GM12878 (cell line): ENCODE measurements at regions not wholly inside any gene's neighbourhood (a gene's known extent, or its start where the extent isn't known, plus 50 kb on each side); places are given as distances from the start of the nearest gene placed in this dataset.

Experiments
- ATAC-seq: fragments of 200-7000 bp; cut with Tn5 transposase; 3 replicates; pipeline ENCODE4 v1.9.1; 2020; ENCODE audit warnings: mild to moderate bottlenecking, moderate library complexity
- BruUV-seq: library from RNA; stranded (reverse); fragments of 400-500 nt; replicated peaks from 2 replicates; lab custom pipeline; 2021; lab: Mats Ljungman, UMichigan
- CTCF ChIA-PET: fragments of 300-600 bp; sonication (Branson Sonifier 250); formaldehyde crosslinking; extraction: SDS; loops from one replicate; lab custom pipeline; 2021; ENCODE audit warnings: inconsistent platforms; lab: Yijun Ruan, JAX
- POLR2A ChIA-PET: fragments of 350-600 bp; formaldehyde crosslinking; extraction: SDS; loops from one replicate; lab custom pipeline; 2021; ENCODE audit warnings: inconsistent platforms; lab: Charles Lee
- RAD21 ChIA-PET: fragments of 300-600 bp; sonication (Branson Sonifier 250); formaldehyde crosslinking; loops from one replicate; lab custom pipeline; 2023; ENCODE audit warnings: antibody characterized with exemption; ENCODE audit not compliant: unreplicated experiment; lab: Charles Lee
- SMC1A ChIA-PET: fragments of 300-600 bp; sonication (Branson Sonifier 250); formaldehyde crosslinking; loops from one replicate; lab custom pipeline; 2023; ENCODE audit not compliant: unreplicated experiment, uncharacterized antibody; lab: Charles Lee
- DNase-seq: peaks from one replicate; pipeline ENCODE4 v3.0.0-alpha.2; 2011; ENCODE audit warnings: low read depth, low spot score
- FAIRE-seq: peaks from 3 replicates; lab custom pipeline; 2011; peaks lifted over from hg19 to GRCh38; lab: Jason Lieb, UNC
- H2AFZ ChIP-seq: 2 replicates; pipeline ENCODE4 v1.6.0; 2011; ENCODE audit warnings: low read depth, low read length, control low read depth; ENCODE audit not compliant: control insufficient read depth
- H3K27ac ChIP-seq: 2 replicates; pipeline ENCODE4 v1.5.1; 2011; ENCODE audit warnings: control low read depth; ENCODE audit not compliant: control insufficient read depth, insufficient read depth
- H3K27me3 ChIP-seq, 2 experiments: replicated peaks in 1 of 2; 2 replicates each; pipeline versions ENCODE4 v1.6.0 to v1.6.1; 2011; ENCODE audit warnings: low read length in 1 of 2; ENCODE audit not compliant: control insufficient read depth in 2 of 2, insufficient read depth in 2 of 2
- H3K36me3 ChIP-seq, 2 experiments: 2 replicates each; pipeline ENCODE4 v1.5.1; 2011; ENCODE audit warnings: low read length in 1 of 2; ENCODE audit not compliant: control insufficient read depth in 2 of 2, insufficient read depth in 2 of 2
- H3K4me1 ChIP-seq: 2 replicates; pipeline ENCODE4 v1.6.1; 2011; ENCODE audit warnings: mild to moderate bottlenecking, low read length, moderate library complexity, mixed read lengths; ENCODE audit not compliant: control insufficient read depth, insufficient read depth
- H3K4me2 ChIP-seq: 2 replicates; pipeline ENCODE4 v1.6.0; 2011; ENCODE audit warnings: control low read depth; ENCODE audit not compliant: control insufficient read depth, insufficient read depth
- H3K4me3 ChIP-seq: fragments of 200-600 bp; sonication (generic); 2 replicates; pipeline ENCODE4 v1.5.1; 2016
- H3K79me2 ChIP-seq: 2 replicates; pipeline ENCODE4 v1.6.0; 2011; ENCODE audit warnings: low read length; ENCODE audit not compliant: control insufficient read depth, insufficient read depth
- H3K9ac ChIP-seq: 2 replicates; pipeline ENCODE4 v1.8.0; 2011; ENCODE audit warnings: low read length, control low read depth, mixed read lengths; ENCODE audit not compliant: control insufficient read depth, insufficient read depth
- H3K9me3 ChIP-seq: replicated peaks from 3 replicates; pipeline ENCODE4 v1.5.1; 2011; ENCODE audit warnings: mild to moderate bottlenecking, low read length; ENCODE audit not compliant: control insufficient read depth, insufficient read depth
- H4K20me1 ChIP-seq: 2 replicates; pipeline ENCODE4 v1.6.0; 2011; ENCODE audit not compliant: control insufficient read depth, insufficient read depth
- ATF3 ChIP-seq: IDR thresholded peaks from 2 replicates; pipeline ENCODE4 v1.6.1; 2011; ENCODE audit warnings: low read depth, mild to moderate bottlenecking, low read length, moderate library complexity, borderline replicate concordance; ENCODE audit errors: extremely low read depth
- DPF2 ChIP-seq: fragments of 450-650 bp; IDR thresholded peaks from 2 replicates; pipeline ENCODE4 v1.6.1; 2017; ENCODE audit warnings: mild to moderate bottlenecking
- E2F4 ChIP-seq: IDR thresholded peaks from 2 replicates; pipeline ENCODE4 v1.6.1; 2012; ENCODE audit warnings: low read depth, low read length, improper control_type of control experiment
- EZH2 ChIP-seq: IDR thresholded peaks from 2 replicates; pipeline ENCODE4 v1.6.1; 2012; ENCODE audit warnings: low read depth, mild to moderate bottlenecking, control low read depth, inconsistent platforms, low read length, borderline replicate concordance; ENCODE audit not compliant: control insufficient read depth
- JUND ChIP-seq: IDR thresholded peaks from 2 replicates; pipeline ENCODE4 v1.6.1; 2012; ENCODE audit warnings: low read depth, mild to moderate bottlenecking, low read length, improper control_type of control experiment, moderate library complexity
- NFXL1 ChIP-seq: fragments of 450-650 bp; IDR thresholded peaks from 2 replicates; pipeline ENCODE4 v1.6.1; 2017; ENCODE audit warnings: antibody characterized with exemption, mild to moderate bottlenecking, borderline replicate concordance
- POLR2AphosphoS2 ChIP-seq: IDR thresholded peaks from 2 replicates; pipeline ENCODE4 v1.6.1; 2011; ENCODE audit warnings: low read depth, mild to moderate bottlenecking, low read length, improper control_type of control experiment, moderate library complexity
- YBX1 ChIP-seq: fragments of 450-650 bp; IDR thresholded peaks from 2 replicates; pipeline ENCODE4 v1.6.1; 2016; ENCODE audit warnings: antibody characterized with exemption
- ZNF274 ChIP-seq: IDR thresholded peaks from one replicate; pipeline ENCODE4 v1.8.0; 2011; ENCODE audit not compliant: insufficient read length, insufficient read depth
- ZNF687 ChIP-seq: fragments of 450-650 bp; IDR thresholded peaks from 2 replicates; pipeline ENCODE4 v1.6.1; 2017; ENCODE audit warnings: mild to moderate bottlenecking, moderate library complexity
- WGBS: methylation state at CpG from one replicate; pipeline ENCODE4 v1.1.6; 2016; ENCODE audit warnings: low lambda C conversion rate; ENCODE audit not compliant: insufficient replicate concordance, insufficient coverage; ENCODE audit errors: missing lambda C conversion rate; 5-methylcytosine and 5-hydroxymethylcytosine counted together
- in situ Hi-C: fragments of 300-500 bp; cut with MboI; formaldehyde crosslinking; loops from 9 replicates; pipeline ENCODE4 v1.14.3; 2018; ENCODE audit warnings: mixed read lengths
- intact Hi-C: fragments of 100-400 bp; cut with micrococcal nuclease; formaldehyde crosslinking; loops from one replicate; pipeline ENCODE4 v1.14.2; 2022; ENCODE audit not compliant: unreplicated experiment

DNA sequence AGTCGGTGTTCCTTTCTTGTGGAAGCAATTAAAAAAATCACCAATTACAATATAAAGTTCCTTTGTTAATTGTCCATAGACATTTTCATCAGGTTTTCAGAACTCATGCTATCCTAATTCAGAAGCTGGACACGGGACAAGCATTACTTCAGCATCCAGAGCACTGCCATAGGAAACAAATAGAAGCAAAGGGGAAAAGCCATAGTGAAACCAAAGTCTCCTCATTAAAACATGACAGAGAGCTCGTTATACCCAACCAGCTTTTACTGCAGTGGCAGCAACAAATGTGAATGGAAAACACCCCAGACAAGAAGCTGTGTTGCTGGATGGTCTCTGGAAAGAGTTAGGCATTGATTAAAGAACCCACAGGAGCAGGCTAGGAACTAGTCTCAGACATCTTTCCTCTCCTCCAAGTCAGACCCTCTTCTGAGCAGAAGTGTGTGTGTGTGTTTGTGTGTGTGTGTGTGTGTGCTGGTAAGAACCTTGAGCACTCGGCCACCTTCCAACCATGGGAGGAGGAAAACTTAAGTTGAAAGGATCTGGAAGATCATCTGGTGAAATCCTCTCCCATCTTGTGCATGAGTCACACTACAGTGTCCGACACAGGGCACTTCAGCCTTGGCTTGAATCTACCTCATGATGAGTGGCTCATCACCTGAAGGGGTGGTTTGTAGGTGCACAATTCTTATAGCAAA lies 162.6 kb upstream of the ADAMTS16 start:
- no peaks in the 10 kb centered on the region for H3K36me3 ChIP-seq
- ATAC-seq (no peak), FAIRE-seq (no peak), DNase-seq (no peak)
- BruUV-seq = no TSS peak
- 1% methylated on average over 5 of the region's 5 CpGs for WGBS
- SMC1A ChIA-PET = no interaction called here
- no peak overlapping the region for H3K4me2 ChIP-seq
- no peak overlapping the region for H3K27ac ChIP-seq
- no peak overlapping the region for H3K9ac ChIP-seq
- in situ Hi-C loops = no loop called here
- no peaks in the 10 kb centered on the region for H3K4me1 ChIP-seq
- no peak overlapping the region for H2AFZ ChIP-seq
- no peak for TF ChIP-seq ATF3
- no peak for TF ChIP-seq NFXL1
- TF ChIP-seq EZH2 = no peak
- no peak for TF ChIP-seq DPF2
- TF ChIP-seq ZNF687 = no peak
- no peak for TF ChIP-seq JUND
- TF ChIP-seq YBX1 = no peak
- TF ChIP-seq POLR2AphosphoS2 = no peak
- TF ChIP-seq E2F4 = no peak
- no peak for TF ChIP-seq ZNF274
- no peak overlapping the region for H3K4me3 ChIP-seq
- RAD21 ChIA-PET = no interaction called here
- no peaks in the 10 kb centered on the region for H3K9me3 ChIP-seq
- CTCF ChIA-PET = interaction anchor here (0.6 kb wide), 1 partner anchor 101 kb away, joined by 3 read pairs; no protein-coding TSS in a partner anchor
- H4K20me1 ChIP-seq = no peaks in the 10 kb centered on the region
- no peaks in the 10 kb centered on the region for H3K27me3 ChIP-seq
- H3K79me2 ChIP-seq = no peaks in the 10 kb centered on the region
- intact Hi-C loops = no loop called here
- POLR2A ChIA-PET = no interaction called here
